ENCODE measurements at regions not wholly inside any gene's neighbourhood (a gene's known extent, or its start where the extent isn't known, plus 50 kb on each side); places are given as distances from the start of the nearest gene placed in this dataset.
A peak's percentile ranks its signal among the peaks of the same experiment; 100 is the strongest.
"Not testable (repeated sequence)": the region's sequence is repeated elsewhere in the genome, so short reads cannot be mapped to it uniquely, and the experiment has no call there.

DNA sequence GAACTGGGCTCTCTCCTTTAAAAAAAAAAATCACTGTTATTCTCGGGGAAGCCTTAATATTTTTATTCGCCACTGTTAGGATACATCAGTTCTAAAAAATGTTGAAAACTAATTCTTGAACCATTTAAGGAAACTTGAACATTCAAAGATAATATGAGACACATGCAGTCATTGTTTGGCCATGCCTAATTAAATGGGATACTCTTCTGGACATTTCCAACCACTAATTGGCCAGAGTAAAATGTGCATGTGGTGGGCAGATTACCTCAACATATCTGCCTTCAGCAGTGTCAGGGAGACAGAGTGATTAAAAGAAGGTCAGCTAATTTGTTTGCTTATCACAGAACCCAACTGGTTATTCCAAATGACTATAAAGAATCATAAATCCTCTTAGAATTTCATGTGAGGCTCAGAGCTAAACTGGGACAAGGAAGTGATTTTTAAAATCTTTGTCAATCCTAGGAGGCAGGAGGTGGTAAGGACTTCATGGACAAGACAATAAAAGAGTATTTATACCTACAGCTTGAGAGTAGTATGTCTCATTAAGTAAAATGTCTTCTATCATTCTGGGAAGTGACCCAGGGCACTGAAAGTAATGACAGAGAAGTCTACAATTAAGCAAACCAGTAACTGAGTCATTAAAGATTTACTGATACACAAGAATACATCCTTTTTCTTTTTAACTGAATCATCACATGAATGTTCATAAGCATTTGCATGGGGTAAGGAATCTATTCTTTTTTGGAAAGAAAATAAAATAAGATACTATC is 242.9 kb upstream of the TRPM3 start:
- no peak for DNase-seq (ENCODE audit: low read depth in 3 of 3)

DNA sequence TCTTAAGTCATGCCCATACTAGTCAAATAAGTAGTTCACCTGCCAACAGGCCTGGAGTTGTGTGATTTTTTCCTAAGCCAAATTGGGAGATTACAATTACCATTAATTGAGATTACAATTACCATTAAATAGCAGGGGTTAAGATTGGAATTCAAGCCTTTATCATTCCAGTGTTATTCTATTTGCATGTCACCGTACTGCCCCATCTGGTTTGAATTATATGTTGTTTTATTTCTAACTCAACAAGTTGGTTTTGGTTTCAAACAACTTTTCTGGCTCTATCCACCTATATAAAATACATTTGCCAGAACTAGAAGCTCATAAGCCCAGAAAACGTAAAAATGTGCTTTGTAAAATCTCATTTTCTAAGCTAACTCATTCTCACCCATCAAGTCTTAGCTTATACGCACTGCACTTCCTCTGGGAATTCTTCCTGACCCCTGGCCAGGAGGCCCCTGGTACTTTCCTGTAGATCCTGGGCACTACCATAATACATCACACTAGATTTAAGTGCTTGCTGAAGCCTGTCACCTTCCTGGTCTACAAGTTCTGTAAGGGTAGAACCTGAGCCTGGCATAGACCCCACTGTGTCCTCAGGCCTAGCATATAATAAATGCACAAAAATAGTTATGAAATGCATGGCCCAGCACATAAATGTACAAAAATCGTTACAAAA is 242.0 kb upstream of the TRPM3 start:
- no peak for DNase-seq (ENCODE audit: low read depth in 3 of 3)

DNA sequence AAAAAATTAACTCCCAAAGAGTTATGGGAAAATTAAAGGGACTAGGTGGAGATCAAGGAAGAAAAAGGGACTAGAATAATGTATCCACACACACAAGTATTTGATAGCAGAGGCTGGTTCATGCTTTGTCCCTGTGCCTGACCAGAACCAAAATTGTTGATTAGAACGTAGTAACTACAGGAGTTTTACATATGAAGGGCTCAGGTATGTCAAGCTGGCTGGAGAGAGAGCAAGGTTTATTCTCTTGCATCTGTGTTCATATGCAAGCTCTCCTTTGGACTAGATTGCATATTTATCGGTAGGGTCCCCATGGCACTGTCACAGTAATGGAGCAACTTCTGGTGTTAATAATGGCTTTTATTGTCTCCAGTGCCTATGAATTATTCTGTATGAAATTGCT is 239.9 kb upstream of the TRPM3 start:
- no peak for DNase-seq (ENCODE audit: low read depth in 3 of 3)

- DNase-seq (ENCODE audit: low read depth in 3 of 3), result no peak
These were observed 235.9 kb upstream of the TRPM3 start for GRCh38 chr9:71357346-71357745.

GRCh38 chr9:71355884-71356283 is 234.5 kb upstream of the TRPM3 start:
- no peak for DNase-seq (ENCODE audit: low read depth in 3 of 3)

GRCh38 chr9:71353720-71354119 is 232.3 kb upstream of the TRPM3 start:
- no peak for DNase-seq (ENCODE audit: low read depth in 3 of 3)

GRCh38 chr9:71352837-71353236 is 231.4 kb upstream of the TRPM3 start:
- DNase-seq (ENCODE audit: low read depth in 3 of 3), result no peak

- DNase-seq (ENCODE audit: low read depth in 3 of 3), result no peak
These were observed 227.8 kb upstream of the TRPM3 start for GRCh38 chr9:71349218-71349617.

DNA sequence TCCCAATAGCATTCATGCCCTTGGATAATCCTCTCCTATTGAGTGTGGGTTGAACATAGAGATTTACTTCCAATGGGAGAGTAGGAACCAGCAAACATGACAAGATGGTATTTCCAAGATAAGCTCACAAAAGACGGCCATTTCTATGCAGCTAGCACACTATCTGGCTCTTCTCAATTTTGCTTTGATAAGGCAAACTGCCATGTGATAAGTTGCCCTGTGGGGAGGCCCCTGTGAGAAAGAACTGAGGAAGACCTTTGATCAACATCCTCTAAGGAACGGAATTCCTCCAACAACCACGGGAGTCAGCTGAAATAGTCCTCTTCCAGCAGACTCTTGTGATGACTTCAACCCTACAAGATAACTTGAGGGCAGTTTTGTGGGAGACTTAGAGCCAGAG is 211.9 kb upstream of the TRPM3 start:
- no peak for DNase-seq (ENCODE audit: low read depth in 3 of 3)

DNA sequence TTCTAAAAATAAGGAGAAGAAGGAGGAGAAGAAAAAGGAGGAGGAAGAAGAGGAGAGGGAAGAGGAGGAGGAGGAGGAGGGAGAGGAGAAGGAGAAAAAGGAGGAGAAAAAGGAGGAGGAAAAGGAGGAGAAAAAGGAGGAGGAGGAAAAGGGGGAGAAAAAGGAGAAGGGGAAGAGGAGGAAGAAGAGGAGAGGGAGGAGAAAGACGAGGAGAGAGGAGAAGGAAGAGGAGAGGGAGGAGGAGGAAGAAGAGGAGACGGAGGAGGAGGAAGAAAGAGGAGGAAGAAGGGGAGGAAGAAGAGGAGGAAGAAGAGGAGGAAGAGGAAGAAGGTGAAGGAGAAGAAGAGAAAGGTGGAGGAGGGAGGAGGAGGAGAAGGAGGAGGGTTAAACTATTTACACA is 210.2 kb upstream of the TRPM3 start:
- DNase-seq (ENCODE audit: low read depth in 3 of 3), result no peak

DNA sequence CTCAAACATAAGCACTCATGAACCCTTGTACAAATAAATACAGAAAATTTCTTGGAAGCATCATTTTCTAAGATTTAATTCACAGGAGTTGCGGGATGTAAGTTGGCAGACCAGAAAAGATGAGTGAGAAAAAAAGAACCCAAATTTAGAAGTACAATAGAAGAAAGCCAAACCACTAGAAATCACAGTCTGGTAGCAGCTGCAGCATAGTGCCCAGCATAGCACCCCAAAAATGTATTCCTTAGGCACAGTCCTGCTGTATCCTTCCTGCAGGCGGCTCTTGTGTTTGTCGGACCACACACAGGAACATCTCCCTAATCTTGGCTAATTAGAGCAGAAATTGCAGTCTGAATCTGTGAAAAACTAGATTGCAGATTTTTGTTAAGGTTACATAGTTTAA is 208.5 kb upstream of the TRPM3 start:
- no peak for DNase-seq (ENCODE audit: low read depth in 3 of 3)

DNA sequence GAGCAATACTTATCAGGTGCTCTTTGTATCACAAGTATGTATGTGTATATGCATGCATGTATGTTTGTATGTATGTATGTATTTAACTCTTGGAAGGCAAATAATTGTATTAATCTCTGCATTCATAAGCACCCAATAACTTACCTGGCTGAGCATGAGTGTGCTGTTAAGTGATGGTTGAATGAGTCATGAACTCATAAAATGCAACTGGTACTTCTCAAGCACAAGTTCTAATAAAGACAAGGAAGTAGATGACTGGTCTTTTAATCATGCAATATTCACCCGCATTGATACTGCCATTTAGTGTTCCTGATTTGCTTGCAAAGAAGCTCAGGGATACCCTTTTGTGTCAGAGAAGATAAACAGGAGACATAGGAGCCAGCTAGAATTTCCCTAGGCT is 204.9 kb upstream of the TRPM3 start:
- DNase-seq (ENCODE audit: low read depth in 3 of 3), result no peak

GRCh38 chr9:71323357-71323756 is 201.9 kb upstream of the TRPM3 start:
- DNase-seq (ENCODE audit: low read depth in 3 of 3), result no peak

DNA sequence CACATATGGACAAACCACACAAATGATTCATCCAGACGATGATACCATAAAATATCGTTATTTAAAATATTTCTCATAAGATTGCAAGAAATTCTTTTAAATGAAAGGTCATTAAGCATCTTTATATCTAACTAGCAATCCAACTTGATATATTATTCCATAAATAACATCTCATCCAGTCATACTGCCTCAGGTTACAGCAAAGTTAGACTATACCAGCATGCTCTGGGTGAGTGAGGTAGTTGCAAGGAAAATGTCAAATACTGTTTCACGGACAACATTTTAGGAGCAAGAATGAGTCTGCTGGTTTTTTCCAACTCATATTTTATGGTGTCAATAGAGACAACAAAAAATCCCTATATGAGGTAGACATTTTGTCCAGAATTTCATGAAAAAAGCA is 200.9 kb upstream of the TRPM3 start:
- DNase-seq (ENCODE audit: low read depth in 3 of 3), result no peak

DNA sequence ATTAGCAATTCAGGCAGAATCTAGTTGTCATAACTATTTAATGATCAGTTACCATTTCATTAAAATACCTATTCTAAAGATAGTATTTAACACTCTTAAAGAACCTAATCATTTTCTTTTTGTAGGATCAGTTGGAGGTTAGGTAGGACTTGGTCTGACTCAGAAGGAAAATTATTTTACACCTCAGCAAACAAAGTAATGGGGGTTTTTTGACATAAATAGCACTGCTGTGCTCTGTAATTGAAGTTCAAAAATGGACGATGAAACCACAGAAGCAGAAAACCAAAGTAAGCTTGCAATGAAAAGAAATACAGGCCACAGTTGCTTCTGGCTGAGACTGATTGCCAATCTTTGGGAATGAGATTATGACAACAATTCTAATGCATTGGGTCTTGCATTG is 187.0 kb upstream of the TRPM3 start:
- DNase-seq (ENCODE audit: low read depth in 3 of 3), result no peak

DNA sequence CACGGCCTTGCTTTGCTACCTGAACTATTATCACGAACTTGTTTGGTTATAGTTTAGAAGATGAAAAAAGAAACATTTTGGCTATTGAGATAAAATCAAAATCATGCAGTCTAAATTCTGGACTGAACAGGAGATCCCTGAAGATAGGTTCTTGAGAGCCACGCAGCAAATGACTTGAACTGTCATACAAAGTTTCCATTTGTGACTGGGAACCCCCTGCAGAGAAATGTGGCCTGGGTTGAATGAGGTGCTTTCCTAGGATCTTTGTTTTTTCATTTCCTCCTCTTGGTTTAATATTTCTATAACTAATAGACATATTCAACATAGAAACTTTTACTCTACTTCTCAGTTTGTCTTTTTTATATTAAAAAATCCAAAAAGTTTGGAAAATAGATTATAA is 184.7 kb upstream of the TRPM3 start:
- DNase-seq (ENCODE audit: low read depth in 3 of 3), result no peak

GRCh38 chr9:71303351-71303750 is 181.9 kb upstream of the TRPM3 start:
- no peak for DNase-seq (ENCODE audit: low read depth in 3 of 3)

GRCh38 chr9:71302776-71303175 is 181.4 kb upstream of the TRPM3 start:
- DNase-seq (ENCODE audit: low read depth in 3 of 3), result no peak

GRCh38 chr9:71295928-71296327 is 174.5 kb upstream of the TRPM3 start:
- DNase-seq (ENCODE audit: low read depth in 3 of 3), result no peak

DNA sequence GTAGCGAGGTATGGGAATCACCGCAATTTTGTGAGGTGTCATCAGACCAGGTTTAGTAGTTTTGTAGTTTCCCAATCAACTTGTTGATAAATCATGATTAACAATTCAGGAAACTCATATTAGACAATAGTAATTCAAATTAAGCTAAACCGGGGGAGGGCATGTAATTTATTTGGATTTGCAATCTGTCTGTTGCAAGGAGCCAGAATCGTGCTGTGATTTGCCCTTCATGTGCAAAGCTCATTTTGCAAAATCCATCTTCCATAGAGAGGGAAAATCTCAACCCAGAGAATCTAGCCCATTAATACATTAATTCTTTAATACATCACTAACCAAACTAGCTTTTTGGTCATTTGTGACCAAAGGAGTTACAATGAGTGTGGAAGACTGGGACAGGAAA is 164.7 kb upstream of the TRPM3 start:
- no peak for DNase-seq (ENCODE audit: low read depth in 3 of 3)

DNA sequence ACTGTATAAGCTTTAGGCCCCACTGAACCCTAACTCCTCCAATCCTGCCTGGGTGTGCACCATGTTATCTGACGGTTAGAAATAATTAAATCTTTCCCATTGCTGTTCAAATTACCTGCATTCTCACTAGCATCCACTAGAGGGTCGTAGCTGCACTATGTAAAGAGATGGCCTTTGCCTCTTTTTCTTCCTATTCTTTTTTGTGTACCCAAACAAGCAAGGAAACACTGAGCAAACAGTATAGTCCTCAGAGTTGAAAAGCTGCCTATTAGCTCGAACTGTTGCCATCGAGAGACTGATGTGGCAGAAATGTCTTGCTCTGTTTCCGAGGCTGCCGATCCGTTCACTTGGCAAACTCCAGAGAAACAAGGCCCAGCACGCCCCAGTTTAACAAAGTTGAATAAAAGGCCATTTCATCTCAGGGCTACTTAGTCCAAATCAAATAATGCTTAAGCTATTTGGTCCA is 163.8 kb upstream of the TRPM3 start:
- peak in 1 of 3 donors; percentile 25 for DNase-seq (ENCODE audit: low read depth in 3 of 3)

GRCh38 chr9:71282116-71282515 is 160.7 kb upstream of the TRPM3 start:
- not testable (repeated sequence) for DNase-seq (ENCODE audit: low read depth in 3 of 3)

- DNase-seq (ENCODE audit: low read depth in 3 of 3), result no peak
These were observed 157.8 kb upstream of the TRPM3 start for GRCh38 chr9:71279151-71279739.
